ENCODE measurements at regions not wholly inside any gene's neighbourhood (a gene's known extent, or its start where the extent isn't known, plus 50 kb on each side); places are given as distances from the start of the nearest gene placed in this dataset.

DNA sequence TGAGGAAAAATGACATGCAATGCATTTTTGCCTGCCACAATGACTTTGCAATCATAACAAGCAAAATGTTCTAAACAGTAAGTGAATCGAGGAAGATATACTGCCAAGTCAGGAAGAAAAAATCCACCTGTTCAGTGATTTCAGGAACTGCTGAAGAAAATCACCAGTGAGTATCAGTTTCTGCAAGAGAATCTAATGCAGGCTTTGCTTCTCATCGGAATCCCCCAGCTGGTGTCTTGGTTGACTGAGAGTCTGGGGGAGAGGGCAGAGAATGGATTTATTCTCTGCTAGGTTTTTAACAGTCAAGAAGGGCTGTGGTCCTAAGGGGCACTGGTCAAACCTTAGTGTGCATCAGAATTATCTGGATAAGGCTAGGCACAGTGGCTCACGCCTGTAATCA, 363.4 kb downstream of the CDH26 start:
- no peak for DNase-seq (ENCODE audit: low read depth)

DNA sequence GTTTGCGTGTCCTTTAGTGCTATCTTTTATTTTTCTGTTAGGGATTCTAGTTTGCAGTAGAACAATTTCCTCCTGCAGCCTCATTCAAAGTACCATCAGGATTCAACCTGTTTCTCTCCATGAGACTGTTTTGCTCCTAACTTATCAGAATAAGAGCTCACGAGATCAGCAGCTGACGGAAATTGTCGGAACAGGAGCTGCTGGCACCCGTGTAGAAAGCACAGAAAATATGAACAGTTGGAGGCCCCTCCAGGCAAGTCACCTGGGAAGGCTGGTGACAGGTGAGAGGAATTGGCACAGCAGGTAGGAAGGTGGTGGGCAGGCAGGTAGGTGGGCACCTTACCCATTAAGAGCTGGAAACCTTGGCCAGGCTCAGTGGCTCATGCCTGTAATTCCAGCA, 368.6 kb downstream of the CDH26 start:
- DNase-seq (ENCODE audit: low read depth) = no peak

DNA sequence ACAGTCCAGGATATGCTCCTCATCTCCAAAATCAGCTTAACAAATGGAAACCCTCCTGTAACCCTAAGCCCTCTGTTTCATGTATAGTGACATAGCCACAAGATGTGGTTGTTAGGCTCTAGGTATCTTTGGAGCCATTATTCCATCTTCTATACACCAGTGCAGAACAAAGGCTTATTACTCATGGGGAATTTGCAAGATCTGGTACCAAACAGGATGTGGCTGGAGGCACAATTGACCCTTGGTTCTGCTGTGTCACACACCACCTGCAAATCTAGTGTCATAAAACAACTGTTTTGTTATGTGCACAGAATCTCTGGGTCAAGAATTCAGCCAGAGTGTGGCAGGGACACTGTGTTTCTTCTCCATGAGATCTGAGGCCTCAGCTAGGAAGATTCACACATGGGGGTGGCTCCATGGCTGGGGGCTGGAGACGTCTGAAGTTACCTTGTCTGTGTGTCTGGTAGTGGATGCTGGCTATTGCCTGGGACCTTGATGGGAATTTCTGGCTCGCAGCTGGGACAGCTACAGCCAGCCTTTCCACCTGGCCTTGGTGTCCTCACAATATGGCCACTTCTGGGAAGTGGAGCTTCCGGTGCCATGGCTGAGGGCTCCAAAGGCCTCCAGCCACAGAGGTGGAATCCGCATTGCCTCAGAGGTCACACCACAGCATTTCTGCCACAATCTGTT, 369.9 kb downstream of the CDH26 start:
- no peak for DNase-seq (ENCODE audit: low read depth)

- no peak for DNase-seq (ENCODE audit: low read depth)
These were observed 372.2 kb downstream of the CDH26 start for GRCh38 chr20:60330461-60330860.

GRCh38 chr20:60331688-60332300, 373.6 kb downstream of the CDH26 start:
- no peak for DNase-seq (ENCODE audit: low read depth)

DNA sequence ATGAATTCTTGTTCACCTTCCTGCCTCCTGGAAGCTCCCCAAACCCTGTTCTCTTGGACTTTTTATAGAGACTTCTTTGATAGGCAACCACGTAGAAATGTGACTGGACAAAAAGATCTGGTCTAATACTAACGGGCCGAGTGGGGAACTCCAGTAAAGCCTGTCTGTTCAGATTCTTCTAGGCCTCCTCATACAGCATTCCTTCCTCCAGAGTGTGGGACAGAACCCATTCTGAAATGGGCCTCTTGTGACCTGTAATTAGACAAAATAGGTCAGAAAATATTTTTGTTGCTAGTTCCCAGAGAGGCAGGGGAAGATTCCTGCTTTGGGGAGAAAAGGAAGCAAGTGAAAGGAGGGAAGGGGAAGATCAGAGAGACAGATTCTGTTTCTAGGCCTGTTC, 374.3 kb downstream of the CDH26 start:
- DNase-seq (ENCODE audit: low read depth) = no peak

GRCh38 chr20:60334911-60335310, 376.7 kb downstream of the CDH26 start:
- no peak for DNase-seq (ENCODE audit: low read depth)

DNA sequence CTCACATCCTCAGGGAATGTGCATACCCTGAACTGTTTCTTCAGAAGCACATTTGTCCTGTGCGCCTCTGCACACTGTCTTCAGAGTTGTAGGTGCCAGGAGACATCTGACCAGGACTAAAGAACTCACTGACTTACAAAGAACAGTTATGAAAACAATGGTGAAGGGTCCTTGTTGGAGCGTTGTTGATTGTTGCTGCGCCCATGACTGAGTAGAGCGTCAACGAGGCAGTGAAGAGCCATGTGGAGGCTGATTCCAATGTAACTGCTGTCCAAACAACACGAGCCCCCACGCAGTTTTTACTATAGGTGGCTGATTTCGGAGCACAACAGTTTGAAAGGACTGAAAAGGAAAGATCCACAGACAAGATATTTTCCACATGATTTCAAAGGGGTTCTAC, 380.3 kb downstream of the CDH26 start:
- DNase-seq (ENCODE audit: low read depth) = no peak

DNA sequence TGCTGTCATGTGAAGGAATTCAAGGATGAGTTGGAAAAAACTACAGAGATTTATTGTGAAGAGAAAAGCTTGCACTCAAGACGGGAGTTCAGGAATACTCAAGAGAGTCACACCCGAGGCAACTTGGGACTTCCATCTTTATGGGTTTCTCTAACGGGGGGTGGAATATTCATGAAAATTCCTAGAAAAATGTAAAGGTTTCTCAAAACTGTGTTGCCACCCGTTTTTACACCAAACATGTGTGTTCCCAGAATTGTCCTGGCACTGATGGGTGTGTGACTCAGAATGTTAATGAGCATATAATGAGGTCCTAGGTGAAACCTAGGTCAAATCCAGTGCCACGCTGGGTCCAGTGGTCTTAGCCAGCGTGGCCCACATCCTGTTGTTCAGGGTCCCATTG, 381.5 kb downstream of the CDH26 start:
- no peak for DNase-seq (ENCODE audit: low read depth)

- DNase-seq (ENCODE audit: low read depth) = no peak
These were observed 382.0 kb downstream of the CDH26 start for GRCh38 chr20:60340232-60340631.

- no peak for DNase-seq (ENCODE audit: low read depth)
These were observed 382.8 kb downstream of the CDH26 start for GRCh38 chr20:60341062-60341461.

GRCh38 chr20:60345106-60345505, 386.9 kb downstream of the CDH26 start:
- no peak for DNase-seq (ENCODE audit: low read depth)

GRCh38 chr20:60349418-60349817, 391.2 kb downstream of the CDH26 start:
- DNase-seq (ENCODE audit: low read depth) = no peak

DNA sequence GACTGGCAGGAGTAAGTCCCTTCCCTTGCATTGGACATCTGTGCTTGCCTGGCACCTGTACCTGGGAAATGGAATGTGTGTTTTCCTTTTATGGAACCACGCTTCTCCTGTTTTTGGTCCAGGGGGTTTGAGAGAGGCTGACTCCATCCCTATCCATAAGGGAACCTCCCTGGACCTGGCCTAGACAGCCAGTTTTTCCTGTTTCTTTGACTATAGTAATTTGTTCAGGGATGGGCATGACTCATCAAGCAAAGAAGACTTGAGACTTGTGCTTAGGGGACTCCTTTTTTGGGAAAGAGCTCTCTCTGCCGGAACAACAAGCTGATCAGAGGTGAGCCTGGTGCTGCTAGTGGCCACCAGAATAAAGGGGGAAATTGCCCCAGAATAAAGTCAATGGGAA, 393.8 kb downstream of the CDH26 start:
- no peak for DNase-seq (ENCODE audit: low read depth)

GRCh38 chr20:60352596-60352995, 394.4 kb downstream of the CDH26 start:
- DNase-seq (ENCODE audit: low read depth) = no peak

GRCh38 chr20:60354024-60354580, 395.9 kb downstream of the CDH26 start:
- DNase-seq (ENCODE audit: low read depth) = no peak

- no peak for DNase-seq (ENCODE audit: low read depth)
These were observed 399.9 kb downstream of the CDH26 start for GRCh38 chr20:60358101-60358500.

DNA sequence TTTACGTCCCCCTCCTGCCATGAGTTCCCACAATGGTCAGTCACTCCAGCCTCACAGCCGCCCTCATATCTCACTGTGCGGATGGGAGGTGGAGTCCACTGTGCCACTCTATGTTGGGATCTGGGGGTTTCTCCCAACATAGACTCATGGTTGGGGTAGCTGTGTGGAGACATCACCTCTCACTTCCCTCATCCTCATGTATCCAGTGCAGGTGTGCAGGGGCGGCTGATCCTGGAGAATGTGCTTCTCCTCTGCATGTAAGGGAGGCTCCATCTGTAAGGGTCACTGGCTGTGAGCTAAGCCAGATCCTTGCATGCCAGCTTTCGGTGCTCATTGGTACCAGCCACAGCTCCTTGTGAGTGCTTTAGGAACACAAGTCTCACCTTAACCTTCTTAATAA, 400.8 kb downstream of the CDH26 start:
- DNase-seq (ENCODE audit: low read depth) = no peak

DNA sequence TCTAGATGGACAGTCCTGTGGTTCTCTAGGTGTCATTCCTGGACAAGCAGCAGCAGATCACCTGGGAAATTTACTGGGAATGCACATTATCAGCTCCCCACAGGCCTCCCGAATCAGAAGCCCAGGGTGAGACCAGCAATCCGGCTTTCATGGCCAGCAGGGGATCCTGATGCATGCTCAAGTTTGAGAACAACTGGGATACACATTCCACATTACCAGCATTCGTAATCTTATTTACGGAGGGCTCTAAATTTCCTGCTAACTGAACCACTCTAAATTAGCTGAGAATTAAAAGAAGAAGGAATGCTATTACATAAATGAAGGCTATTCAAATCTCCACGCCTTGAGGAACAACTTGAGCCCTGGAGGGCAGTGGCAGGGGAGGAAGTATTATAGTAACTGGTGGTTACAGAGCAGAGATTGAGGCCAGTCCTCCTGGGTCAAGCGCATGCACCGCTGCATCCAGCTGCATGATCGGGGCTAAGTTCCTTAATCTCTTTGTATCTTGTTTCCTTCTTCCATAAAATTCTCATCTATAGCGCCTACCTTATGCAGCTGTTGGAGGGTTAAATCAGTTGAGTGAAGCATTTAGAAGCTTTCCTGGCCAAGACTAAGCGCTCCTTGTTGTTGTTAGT, 403.7 kb downstream of the CDH26 start:
- no peak for DNase-seq (ENCODE audit: low read depth)

DNA sequence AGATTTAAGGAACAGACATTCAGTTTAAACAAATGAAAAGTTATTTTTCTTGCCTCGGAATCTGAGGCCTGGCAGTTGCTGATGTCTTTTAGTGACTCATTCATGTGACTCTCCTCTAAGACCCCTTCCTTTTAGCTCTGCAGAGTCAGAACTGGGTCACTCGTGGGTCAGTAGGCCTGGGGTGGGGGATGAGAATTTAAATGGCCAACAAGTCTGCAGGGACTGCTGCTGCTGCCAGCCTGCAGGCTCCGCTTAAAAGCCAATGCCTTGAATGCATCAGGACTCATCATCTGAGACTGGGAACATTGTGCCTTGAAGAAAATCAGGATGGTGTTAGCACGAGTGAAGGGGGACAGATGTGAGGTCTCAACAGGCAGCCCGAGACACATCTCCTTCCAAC, 404.3 kb downstream of the CDH26 start:
- DNase-seq (ENCODE audit: low read depth) = no peak

- DNase-seq (ENCODE audit: low read depth) = no peak
These were observed 405.5 kb downstream of the CDH26 start for GRCh38 chr20:60363698-60364097.

- no peak for DNase-seq (ENCODE audit: low read depth)
These were observed 406.9 kb downstream of the CDH26 start for GRCh38 chr20:60365064-60365666.

DNA sequence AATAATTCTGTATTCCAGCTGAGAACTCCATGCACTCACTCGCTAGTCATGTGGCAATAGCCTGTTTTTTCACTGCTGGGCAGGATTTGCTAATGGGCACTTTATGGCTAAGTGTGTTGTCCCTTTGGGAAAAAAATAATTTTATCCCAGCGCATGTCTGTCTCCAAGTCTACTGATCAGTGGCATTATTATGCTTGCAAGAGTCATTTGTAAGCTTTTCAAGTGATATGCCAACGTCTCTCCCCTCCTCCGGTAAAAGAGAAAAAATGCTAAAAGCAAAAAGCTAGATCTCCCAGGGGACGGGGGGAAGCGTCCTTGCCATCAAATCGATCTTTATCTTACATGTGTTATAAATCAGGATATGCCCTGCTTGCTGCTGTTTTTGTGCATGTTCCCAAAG, 407.7 kb downstream of the CDH26 start:
- DNase-seq (ENCODE audit: low read depth) = no peak

Measured in amniotic epithelial cell (primary cell).